Right forelimb (tissue), 1 donor: ENCODE measurements at regions not wholly inside any gene's neighbourhood (a gene's known extent, or its start where the extent isn't known, plus 50 kb on each side); places are given as distances from the start of the nearest gene placed in this dataset.

ENCODE experiments used
- DNase-seq: peaks from one replicate; pipeline ENCODE4 v3.0.0-alpha.2; 2018

DNA sequence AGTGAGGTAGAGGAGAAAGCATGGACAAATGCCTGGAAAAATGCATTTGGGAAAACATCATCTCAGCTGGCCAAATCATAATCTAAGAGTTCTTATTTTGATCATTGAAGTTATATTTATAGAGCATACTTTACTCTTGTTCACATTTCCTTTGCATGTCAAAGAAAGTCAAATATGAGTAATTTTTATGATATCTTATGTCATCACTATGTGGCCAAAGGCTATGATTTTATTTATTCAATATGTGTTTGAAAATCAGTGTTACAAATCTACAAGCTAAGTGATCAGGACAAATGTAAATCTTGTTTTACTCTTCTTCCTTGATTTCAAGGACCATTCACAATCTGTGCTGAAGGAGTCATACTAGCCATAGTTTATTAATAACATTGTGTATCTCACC lies 237.2 kb upstream of the DPH6 start:
- no peak for DNase-seq

DNA sequence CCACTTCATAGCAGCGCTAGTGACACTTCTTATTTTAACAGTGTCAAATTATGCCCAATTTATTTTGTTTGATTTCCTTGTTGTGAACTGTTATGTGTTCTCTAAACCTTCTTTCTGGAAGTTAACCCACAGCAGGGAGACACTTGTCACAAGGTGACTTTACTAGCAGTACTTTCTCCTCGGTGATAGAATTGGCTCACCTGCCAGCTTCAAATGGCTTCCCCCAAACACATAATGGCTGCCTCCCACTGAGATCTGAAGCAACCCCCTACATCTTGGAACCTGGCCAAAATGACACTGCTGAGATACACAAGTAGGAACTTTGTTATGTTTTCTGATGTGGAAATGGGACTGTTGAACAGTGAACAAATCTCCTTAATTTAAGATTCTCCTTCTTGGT lies 238.8 kb upstream of the DPH6 start:
- DNase-seq, result no peak

DNA sequence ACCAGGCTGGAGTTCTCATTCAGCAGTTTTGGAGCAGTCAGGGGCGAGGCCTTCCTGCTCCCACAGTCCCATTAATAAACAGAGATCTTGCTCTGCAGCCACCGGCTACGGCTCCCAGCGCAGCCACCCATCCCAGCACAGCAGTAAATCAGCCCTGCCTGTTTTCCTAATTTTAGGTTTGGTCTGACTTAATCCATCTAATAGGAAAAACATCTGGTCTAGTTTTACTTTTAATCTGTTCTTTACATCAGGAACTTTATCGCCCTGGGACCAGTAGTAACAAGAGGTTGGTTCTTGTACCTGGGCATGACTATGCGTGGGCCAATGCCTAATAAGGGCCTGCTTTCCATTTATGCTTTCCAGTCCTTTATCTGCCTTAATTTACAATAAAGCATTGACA lies 264.0 kb upstream of the DPH6 start:
- DNase-seq, result peak; percentile 49

DNA sequence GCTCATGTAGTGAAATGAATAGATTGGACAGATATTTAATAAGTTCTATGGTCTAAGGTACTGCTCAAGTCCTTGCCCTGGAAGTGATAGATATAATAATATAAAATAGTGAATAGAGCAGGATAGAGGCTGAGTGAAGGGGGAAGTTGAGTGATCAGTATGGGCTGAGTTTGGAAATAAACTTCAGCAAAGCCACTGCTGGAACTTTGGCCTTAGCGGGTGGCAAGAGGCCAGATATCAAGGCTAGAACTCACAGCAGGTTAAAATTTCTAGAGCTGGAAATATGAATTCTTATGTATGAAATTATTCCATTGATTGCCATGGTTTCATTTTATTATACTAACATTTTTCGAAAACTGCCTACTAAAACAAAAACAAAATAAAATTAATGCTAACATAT lies 267.6 kb upstream of the DPH6 start:
- no peak for DNase-seq

DNA sequence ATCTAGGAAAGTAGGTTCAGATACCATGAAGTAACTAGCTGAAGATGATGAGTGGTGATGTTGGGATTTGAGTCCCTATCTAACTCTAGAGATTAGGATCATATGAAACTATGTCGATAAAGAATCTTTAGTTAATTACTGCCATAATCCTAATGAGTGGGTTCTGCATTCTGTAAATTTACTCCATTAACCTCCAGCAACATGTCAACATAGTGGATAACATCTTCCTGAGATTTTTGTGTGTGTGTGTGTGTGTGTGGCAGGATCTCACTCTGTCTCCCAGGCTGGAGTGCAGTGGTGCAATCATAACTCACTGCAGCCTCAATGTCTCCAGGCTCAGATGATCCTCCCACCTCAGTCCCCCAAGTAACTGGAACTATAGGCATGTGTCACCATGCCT lies 272.9 kb upstream of the DPH6 start:
- no peak for DNase-seq

DNA sequence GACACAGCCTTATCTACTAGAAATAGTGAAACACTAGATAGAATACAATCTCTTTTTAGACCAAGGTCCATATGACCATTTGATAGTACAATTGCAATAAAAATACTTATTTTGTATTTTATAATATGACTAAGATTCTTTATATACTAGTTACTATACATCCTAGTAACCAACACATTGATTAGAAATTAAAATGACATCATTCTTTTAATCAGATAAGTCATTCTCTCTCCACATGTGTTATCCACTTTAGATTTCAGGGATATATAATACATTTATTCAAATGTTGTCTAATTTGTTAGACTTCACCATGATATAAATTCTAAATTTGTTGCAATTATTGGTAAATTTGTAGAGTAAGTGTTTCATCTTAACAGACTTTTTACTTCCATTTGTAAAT lies 276.2 kb upstream of the DPH6 start:
- no peak for DNase-seq

DNA sequence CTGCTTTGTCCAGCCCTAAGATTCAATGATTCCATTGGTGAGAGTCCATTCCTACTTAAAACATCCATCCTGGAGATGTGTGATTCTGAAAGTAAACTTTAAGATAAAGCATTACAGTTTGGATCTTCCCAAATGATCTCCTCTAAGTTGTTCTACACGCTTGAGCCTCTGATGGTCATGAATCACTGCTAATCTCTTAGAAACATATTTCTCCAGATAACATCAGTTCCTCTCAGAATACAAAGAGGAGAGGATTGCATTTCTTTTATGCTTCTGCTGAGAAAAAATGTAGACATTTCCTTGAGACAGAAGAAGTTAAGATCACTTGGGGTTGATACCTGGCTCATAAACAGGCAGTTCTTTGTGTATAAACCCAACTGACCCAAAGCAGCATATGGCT lies 281.2 kb upstream of the DPH6 start:
- no peak for DNase-seq

DNA sequence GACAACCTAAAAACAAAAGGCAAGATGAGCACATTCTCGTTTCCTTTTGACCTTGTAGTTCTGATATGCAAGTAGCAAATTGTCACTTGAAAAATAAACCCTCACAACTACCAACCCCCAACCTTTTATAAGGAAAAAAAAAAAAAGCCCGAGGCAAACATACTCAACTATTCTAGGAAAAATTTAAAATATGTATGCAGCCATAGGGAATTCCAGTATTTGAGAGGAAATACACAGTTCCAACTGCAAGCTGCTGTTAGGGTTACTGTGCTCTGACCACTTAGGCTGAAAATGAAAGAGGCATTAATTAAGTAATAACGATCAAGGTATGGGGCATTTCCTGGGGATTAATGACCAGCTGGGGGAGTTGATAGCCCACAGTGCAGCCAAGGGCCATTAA lies 281.9 kb upstream of the DPH6 start:
- DNase-seq, result no peak

DNA sequence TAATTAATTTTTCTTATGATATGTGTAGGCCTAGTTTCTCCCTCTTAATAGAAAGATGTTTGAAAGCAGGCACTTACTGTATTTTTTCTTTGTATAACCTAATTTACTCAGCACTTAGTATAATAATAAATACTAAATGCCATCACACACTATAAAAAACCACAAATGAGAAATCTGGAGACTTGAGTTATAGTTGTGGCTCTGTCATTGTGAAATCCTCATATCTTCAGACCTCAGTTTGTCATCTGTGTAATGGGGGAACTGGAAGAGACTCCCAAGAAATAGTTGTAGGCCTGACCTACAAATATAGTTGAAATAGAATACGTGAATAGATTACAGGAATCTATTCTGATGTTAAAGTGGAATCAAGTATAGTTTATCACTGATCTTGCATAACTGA lies 287.6 kb upstream of the DPH6 start:
- no peak for DNase-seq

DNA sequence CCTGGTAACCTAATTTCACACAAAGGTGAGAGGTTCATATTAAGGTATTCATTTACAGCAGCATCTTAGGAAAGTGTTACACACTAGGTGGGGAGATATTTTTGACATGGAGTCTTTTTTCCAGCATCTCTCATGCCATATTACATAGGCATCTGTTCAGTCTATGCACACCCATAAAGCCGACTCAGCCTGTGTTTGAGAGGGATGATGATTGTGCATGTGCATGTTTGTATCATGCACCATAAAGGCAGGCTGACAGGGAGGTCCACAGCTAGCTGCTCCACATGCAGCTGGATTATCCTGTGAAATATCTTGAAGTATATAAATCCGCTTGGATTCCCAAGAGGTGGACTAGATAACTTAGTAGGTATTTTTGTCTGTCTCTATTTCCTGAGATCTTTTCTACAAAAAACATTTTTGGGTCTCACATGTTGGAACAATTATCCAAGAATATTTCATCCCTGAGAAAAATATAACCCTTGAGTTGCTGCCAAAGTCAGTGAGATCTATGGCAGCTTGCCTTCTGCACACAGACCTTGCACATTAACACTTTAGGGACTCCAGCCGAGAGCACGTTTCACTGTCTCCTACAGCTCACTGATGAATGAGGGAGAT lies 288.4 kb upstream of the DPH6 start:
- peak; percentile 47 for DNase-seq

DNA sequence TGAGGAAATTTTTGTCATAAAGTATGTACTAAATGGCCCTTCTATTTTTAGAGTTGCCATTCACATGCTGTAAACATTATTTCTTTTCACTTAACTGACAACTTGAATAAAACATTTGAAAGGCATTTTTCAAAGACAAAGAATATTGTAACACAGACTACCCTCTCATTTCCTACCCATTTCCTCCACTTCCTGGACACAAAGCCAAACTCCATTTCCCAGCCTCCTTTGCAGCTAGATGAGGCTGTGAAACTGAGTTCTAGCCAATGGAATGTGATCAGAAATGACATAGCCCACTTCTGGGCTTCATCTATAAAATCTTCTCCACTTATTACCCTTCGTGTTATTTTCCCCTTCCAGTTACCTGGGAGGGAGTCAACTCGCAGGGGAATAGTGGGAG lies 288.9 kb upstream of the DPH6 start:
- no peak for DNase-seq

DNA sequence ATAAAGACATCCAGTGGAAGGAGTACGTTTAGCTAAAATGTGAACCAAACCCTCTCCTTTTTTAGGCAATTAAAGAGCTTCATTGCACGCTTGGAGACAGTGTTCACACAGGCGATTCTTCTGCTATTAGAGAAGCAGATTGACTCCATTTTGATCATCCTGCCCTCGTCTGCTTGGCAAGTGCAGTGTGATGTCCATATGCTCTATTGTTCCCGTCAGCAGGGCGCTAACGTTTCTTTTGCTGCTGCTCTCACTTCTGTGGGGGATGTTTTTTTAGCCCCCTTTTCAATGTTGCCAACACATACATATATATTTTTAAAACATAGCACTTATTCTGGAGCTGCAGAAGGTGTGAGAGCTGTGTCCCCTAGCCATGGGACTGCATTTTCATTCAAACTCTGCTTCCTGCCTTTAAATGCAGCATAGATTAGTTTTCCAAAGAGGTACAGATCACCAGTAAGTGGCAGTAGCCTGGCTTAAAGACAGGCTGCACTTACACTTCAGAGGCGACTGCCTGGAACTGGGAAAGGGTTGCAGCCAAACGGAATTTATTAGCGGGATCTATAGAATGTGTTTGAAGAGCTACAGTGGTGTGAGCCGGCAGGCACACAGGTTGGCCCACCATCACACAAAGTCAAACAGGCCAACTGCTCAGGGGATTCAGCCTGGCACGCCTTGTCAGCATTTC lies 292.6 kb upstream of the DPH6 start:
- DNase-seq, result no peak

DNA sequence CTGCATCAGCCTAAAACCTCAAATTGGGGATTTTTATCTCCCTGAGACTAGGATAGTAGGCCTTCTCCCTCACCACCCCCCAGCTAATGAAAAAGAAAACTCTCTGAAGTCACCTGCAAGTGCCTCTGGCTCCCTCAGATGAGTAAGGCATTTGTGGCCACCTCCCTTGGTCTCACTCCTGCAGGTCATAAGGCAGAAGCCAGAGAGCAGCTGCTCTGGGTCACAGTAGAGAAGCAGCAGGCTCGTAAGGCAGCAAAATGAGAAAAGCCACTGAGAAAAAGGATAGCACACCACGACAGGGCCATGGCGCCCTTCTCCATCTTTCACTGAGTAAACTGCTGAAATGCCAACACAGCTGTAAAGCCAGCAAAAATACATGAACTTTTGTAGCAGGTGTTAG lies 296.7 kb upstream of the DPH6 start:
- DNase-seq, result no peak

DNA sequence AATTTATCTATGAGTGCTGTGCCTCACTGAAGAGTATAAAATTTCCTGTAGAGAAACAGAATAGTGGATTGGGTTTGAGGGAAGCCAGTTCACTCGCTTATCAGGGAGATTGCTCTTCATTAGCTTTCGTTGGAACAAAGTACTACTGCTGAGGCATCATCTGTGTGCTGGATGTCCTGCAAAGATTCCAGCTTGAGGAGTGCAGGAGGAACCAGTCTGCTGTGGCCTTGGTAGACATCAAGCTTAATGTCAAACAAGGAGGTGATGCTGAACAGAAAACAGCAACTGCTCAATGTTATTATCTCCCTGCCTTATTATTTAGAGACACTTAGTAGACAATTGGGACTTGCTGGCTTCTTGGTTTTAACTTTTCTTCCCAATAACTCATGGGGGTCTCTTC lies 297.5 kb upstream of the DPH6 start:
- DNase-seq, result no peak

DNA sequence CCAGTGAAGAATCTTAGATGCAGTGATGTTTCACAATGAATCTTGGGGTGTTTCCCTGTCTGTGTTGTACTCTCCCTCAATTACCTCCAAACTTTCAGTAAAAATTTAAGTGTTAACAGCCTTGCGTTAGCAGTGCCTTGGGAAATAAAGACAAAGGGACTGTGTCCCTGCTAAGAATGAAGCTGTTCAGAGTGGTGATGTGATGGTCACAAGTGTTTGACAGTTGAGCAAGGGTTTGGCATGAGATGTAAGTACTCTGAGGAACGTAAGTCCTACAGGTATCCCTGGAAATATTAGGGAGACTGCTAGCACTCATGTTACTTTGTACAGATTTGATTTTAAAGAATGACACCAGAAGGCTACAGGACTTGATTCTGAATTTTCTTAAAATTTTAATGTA lies 304.3 kb upstream of the DPH6 start:
- no peak for DNase-seq

DNA sequence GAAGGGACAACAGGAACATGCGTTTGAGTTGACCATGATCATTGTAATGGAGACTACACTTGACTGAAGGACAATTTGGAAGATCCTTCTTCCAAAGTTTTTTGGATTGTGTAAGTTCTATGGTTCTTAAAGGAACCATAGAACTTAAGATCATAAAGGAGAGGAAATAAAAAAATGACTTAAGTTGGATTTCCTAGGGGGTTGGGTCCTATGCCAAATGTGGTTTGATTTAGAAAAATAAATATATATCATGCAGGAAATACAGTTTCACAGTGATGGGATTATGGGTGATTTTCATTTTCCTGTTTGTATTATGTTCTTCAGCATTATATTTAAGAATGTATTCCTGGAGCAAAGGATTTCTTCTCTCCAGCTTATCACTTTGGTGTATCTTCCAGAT lies 305.5 kb upstream of the DPH6 start:
- no peak for DNase-seq

DNA sequence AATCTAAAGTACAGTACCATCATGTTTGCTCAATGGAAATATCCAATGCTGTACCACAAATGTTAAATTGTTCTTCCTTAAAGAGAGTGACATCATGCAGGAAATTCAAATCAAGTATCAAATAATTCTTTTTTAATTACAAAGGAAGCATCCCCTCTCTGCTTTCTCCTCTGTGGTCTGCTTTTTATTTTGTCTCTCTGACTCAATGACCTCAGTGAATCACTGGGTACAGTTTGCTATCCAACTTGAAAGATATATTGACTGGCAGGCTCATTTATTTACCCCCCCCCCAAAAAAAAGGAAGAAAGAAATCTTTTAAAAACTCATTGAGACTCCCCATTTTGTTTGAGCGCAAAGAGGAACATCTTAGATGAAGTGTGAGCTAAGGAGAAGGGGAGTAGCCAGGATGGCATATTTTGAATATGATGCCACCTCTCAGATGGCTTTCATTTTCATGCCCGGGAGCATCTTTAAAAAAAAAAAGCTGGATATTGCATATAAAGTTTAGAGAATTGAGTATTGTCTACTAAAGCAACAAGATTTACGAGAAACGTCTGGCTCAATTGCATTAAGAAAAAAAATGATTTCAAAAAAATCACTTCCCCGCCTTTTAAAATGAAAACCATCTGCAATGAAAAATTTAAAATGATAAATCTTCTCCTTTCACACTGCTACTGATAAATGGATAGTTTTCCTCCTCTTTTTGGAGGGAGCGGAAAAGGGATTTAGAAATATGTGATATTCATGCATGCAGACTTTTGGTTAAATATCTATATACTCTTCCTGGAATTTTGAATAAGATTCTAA lies 307.1 kb upstream of the DPH6 start:
- DNase-seq, result no peak

DNA sequence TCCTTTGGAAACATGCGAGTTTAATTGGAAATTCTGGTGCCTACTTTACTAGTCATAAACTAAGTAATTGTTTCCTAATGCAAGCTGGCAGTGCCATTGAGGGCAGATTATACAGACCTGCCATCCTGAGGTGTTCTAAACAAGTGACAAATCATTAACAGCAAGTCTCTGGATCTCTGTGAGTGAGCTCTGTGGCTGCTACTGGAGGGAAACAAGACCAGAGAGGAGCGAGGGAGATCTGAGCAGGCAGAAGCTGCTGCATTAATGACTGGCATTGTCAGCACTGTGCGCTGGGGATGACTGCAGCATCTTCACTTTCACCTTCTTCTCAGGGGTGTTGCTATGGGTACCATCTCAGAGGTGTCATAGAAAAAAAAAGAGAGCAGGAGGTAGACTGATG lies 308.4 kb upstream of the DPH6 start:
- DNase-seq, result no peak

DNA sequence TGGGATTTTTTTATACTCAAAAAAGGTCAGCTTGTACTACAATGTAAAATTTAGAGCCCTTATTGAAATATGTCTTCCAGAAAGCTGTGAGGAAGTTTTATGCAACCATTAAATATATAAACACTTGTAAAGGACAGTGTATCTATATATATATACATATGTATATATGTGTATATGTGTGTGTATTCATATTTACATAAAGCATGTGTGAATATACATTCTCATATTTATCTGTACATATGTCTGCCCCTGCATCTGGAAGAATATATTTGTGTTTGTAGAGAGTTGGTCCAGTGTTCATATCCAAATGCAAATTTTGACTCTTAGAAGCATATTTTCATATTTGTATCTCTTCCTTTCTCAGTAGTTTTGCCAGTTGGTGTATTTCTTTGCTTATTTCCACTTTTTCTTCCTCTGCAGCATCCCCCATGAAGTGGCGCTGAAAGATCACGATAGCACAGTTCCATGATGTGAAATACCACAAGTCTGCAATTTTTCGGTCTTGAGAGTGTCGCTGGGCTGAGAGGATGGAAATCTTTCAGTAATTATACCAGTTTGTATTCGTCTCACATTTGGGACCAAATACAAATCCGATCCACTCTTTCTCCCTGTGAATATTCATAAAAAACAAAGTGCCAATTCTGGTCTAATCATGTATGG lies 311.7 kb upstream of the DPH6 start:
- no peak for DNase-seq

DNA sequence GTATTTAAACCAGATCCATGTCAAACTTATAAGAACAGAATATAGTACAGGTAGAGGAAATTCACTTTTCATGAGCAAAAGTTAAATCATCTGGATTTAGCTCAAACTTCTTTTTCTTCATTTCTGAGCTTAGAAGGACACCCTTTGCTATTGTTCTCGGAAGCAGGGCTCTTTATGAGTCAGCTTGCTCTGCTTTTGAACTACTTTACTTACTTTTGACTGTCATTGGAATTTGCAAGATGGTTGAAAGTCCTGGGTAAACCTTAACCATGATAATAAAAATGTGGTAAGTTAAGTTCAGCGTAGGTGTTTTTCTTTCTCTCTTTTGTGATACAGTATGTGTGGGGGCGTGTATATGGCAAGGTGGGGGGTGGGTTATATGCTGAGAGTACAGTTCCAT lies 312.7 kb upstream of the DPH6 start:
- no peak for DNase-seq

DNA sequence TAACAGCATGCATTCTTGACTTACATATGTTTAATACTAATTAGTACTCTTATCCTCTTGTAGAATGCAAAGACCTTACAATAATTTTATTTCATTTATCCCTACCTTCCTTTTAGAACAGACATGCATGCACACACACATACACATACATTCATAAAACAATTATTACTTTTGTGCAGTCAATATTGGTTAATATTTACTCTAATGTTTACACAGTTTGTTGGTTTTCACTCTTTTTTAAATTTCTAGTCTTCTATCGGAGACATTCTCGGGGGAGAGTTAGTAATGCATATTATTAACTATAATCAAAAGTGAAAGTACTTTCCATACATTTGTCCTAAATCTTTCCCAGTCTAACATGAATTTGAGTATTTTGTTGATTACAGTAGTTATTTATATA lies 317.7 kb upstream of the DPH6 start:
- DNase-seq, result no peak

DNA sequence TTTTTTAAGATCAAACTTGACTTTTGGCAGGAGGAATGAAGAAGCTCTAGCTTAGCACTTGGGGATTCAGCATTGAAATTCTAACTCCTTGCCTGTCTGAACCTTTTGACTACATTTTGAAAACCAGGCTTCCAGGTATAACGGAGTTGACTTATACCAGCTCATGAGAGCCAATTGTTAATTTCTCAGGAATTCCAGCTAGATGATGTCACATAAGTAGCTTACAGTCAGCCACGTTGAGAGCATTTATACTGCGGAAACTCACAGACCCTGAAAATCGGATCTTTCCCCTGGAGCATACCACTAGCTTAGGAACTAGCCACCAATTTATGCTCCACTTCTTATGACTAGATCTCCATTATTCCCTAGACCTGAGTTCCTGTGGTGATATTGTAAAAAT lies 321.4 kb upstream of the DPH6 start:
- no peak for DNase-seq

DNA sequence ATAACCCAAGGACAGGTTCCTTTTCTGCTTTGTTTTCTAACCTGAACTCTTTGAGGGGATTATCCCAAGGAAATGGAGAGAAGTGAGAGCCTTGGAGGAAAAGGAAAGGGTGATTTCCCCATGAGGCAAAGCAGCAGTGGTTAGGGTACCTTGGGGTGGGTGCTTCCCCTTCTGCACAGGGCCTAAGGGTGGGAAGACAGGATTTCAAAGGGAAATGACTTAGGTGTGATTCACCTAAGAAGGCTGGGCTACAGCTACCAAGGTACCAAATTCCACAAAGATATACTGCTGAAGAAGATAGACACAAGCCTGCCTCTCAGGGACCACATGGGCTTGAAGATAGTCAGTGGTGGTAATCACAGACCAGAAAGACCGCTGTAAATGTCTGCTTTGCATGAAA lies 325.3 kb upstream of the DPH6 start:
- no peak for DNase-seq

DNA sequence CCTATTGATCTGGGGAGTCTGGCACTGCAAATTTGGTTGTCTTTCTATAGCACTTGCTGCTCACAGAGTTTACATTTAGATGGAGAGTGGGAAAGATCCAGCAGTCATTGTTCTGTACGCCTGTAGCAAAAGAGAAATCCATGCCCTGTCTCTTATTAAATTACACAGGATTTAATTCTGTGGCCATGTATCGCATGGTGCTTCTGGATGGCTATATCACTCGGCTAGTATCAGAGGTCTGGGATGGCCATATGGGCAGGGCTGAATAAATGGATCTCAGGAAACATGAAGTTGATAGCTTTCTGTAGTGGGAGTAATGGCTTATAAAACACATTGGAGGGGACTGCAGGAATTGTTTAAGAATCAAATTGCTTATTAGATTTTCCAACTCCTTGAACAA lies 325.8 kb upstream of the DPH6 start:
- no peak for DNase-seq
